Stimulated activated naive CD8-positive, alpha-beta T cell treated with anti-CD3 and anti-CD28 coated beads, Interleukin-15, Interleukin-2, amounts not matched to agents 100 U/mL and 50 U/mL, for 24 hours (primary cell): ENCODE measurements at regions not wholly inside any gene's neighbourhood (a gene's known extent, or its start where the extent isn't known, plus 50 kb on each side); places are given as distances from the start of the nearest gene placed in this dataset.

Experiments used
- ATAC-seq: fragments of 150-1000 bp; cut with Tn5 transposase; one replicate; pipeline ENCODE4 v1.10.0; 2021
- DNase-seq: peaks from one replicate; pipeline ENCODE4 v3.0.0; 2021

GRCh38 chr13:47175172-47175866 lies 278.5 kb upstream of the HTR2A start:
- ATAC-seq (no peak), DNase-seq (no peak)

GRCh38 chr13:47170971-47171370 lies 274.1 kb upstream of the HTR2A start:
- DNase-seq = no peak
- ATAC-seq = no peak

- DNase-seq = no peak
These were observed 271.8 kb upstream of the HTR2A start for GRCh38 chr13:47168618-47169017.

GRCh38 chr13:47168066-47168465 lies 271.2 kb upstream of the HTR2A start:
- no peak for DNase-seq
- ATAC-seq = no peak

More at GRCh38 chr13:47168618-47169017, 271.8 kb upstream of the HTR2A start:
- no peak for ATAC-seq

- ATAC-seq (no peak), DNase-seq (no peak)
These were observed 269.5 kb upstream of the HTR2A start for GRCh38 chr13:47166336-47166735.

GRCh38 chr13:47159853-47160550 lies 263.1 kb upstream of the HTR2A start:
- ATAC-seq (no peak), DNase-seq (no peak)

GRCh38 chr13:47158593-47158992 lies 261.7 kb upstream of the HTR2A start:
- ATAC-seq = no peak
- no peak for DNase-seq

- no peak for DNase-seq
- no peak for ATAC-seq
These were observed 251.7 kb upstream of the HTR2A start for GRCh38 chr13:47148543-47148942.

- ATAC-seq (no peak), DNase-seq (no peak)
These were observed 250.9 kb upstream of the HTR2A start for GRCh38 chr13:47147812-47148119.

GRCh38 chr13:47146991-47147811 lies 250.3 kb upstream of the HTR2A start:
- DNase-seq (no peak), ATAC-seq (no peak)

- DNase-seq = no peak
- ATAC-seq = no peak
These were observed 249.3 kb upstream of the HTR2A start for GRCh38 chr13:47146136-47146535.

- ATAC-seq (no peak), DNase-seq (no peak)
These were observed 247.9 kb upstream of the HTR2A start for GRCh38 chr13:47144782-47145181.

- DNase-seq (no peak), ATAC-seq (no peak)
These were observed 245.3 kb upstream of the HTR2A start for GRCh38 chr13:47142105-47142504.

GRCh38 chr13:47139519-47139918 lies 242.7 kb upstream of the HTR2A start:
- ATAC-seq (no peak), DNase-seq (no peak)

- ATAC-seq = no peak
These were observed 239.7 kb upstream of the HTR2A start for GRCh38 chr13:47136504-47136941.

GRCh38 chr13:47135800-47136503 lies 239.1 kb upstream of the HTR2A start:
- DNase-seq (no peak), ATAC-seq (no peak)

More at GRCh38 chr13:47136504-47136941, 239.7 kb upstream of the HTR2A start:
- DNase-seq = no peak

- ATAC-seq (no peak), DNase-seq (no peak)
These were observed 238.2 kb upstream of the HTR2A start for GRCh38 chr13:47134939-47135489.

GRCh38 chr13:47133011-47133445 lies 236.2 kb upstream of the HTR2A start:
- DNase-seq = no peak
- ATAC-seq = no peak

GRCh38 chr13:47129461-47129860 lies 232.6 kb upstream of the HTR2A start:
- no peak for DNase-seq
- ATAC-seq = no peak

GRCh38 chr13:47126432-47126831 lies 229.6 kb upstream of the HTR2A start:
- no peak for ATAC-seq
- no peak for DNase-seq

- ATAC-seq = no peak
- DNase-seq = no peak
These were observed 224.4 kb upstream of the HTR2A start for GRCh38 chr13:47121092-47121763.

GRCh38 chr13:47120282-47120681 lies 223.4 kb upstream of the HTR2A start:
- ATAC-seq (no peak), DNase-seq (no peak)
